Heart left ventricle (tissue), 13 donors: ENCODE measurements at regions not wholly inside any gene's neighbourhood (a gene's known extent, or its start where the extent isn't known, plus 50 kb on each side); places are given as distances from the start of the nearest gene placed in this dataset.

ENCODE experiments used
- POLR2A ChIP-seq, 2 donors: fragments of 450-650 bp; IDR thresholded peaks; one replicate each; pipeline ENCODE4 v1.6.1; 2017; ENCODE audit warnings: antibody characterized with exemption in 2 of 2, mild to moderate bottlenecking in 2 of 2, moderate library complexity in 2 of 2
- TF ChIP-seq, protein P1 (sequence below), 12 donors: fragments of 200-600 bp; sonication (generic) in 4 of 12; IDR thresholded peaks; one replicate each; pipeline versions ENCODE4 v1.5.0 to v1.8.0; 2018 to 2022; ENCODE audit warnings: antibody characterized with exemption in 12 of 12, mild to moderate bottlenecking in 5 of 12
- donor health status: ischemic (EF 13 %, LVEDD 7.1; RV severe dilation, severe dysfunction).
- donor health status: DM: no; HTN: yes; CAD: no.
- donor health status: DM: no; HTN: no; CAD: no.
- donor health status: ischemic (EF 25% LVEDD 6.9; RV normal size, moderate dysfunction).
- donor health status: ischemic (EF 25% LVEDD 5.7; RV mildly dilated, moderate dysfunction).
- donor health status: ischemic (EF 35%, LVEDD 5.7; RV mildly dilated, moderate dysfunction).
- donor health status: nonischemic (EF 11% LVEDD 7.7; RV severe dilation, severe dysfunction).
- donor health status: DM: yes; HTN: yes; CAD: no.
- donor health status: PGD.
- donor health status: ischemic (EF 29% LVEDD 5.4; RV normal size, mild dysfunction).
- donor health status: nonischemic (EF 23%, LVEDD 6.1; RV moderate dilation, normal function).

DNA sequence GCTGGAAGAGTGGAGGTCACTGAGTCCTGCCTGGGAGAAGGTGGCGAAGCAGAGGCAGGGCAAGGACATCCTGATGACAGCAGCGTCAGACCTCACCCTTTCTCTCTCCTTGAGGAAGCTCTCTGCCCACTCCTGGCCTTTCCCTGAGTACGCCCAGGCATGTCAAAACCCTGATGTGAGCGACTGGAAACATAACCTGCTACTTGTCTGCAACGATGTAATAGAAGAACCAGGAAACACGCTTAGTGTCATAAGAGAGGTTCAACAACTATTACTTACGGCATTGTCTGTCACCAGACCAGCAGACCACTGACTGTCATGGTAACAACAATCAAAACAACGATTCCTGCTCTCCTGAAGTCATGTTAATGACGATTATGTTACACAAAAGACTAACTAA lies 152.4 kb downstream of the ACTL7B start:
- TF ChIP-seq, protein P1, sequence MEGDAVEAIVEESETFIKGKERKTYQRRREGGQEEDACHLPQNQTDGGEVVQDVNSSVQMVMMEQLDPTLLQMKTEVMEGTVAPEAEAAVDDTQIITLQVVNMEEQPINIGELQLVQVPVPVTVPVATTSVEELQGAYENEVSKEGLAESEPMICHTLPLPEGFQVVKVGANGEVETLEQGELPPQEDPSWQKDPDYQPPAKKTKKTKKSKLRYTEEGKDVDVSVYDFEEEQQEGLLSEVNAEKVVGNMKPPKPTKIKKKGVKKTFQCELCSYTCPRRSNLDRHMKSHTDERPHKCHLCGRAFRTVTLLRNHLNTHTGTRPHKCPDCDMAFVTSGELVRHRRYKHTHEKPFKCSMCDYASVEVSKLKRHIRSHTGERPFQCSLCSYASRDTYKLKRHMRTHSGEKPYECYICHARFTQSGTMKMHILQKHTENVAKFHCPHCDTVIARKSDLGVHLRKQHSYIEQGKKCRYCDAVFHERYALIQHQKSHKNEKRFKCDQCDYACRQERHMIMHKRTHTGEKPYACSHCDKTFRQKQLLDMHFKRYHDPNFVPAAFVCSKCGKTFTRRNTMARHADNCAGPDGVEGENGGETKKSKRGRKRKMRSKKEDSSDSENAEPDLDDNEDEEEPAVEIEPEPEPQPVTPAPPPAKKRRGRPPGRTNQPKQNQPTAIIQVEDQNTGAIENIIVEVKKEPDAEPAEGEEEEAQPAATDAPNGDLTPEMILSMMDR (IDR thresholded peaks at IDR 0.05): no peak
- no peak for TF ChIP-seq POLR2A (IDR thresholded peaks at IDR 0.05)
